ENCODE measurements at regions not wholly inside any gene's neighbourhood (a gene's known extent, or its start where the extent isn't known, plus 50 kb on each side); places are given as distances from the start of the nearest gene placed in this dataset.

DNA sequence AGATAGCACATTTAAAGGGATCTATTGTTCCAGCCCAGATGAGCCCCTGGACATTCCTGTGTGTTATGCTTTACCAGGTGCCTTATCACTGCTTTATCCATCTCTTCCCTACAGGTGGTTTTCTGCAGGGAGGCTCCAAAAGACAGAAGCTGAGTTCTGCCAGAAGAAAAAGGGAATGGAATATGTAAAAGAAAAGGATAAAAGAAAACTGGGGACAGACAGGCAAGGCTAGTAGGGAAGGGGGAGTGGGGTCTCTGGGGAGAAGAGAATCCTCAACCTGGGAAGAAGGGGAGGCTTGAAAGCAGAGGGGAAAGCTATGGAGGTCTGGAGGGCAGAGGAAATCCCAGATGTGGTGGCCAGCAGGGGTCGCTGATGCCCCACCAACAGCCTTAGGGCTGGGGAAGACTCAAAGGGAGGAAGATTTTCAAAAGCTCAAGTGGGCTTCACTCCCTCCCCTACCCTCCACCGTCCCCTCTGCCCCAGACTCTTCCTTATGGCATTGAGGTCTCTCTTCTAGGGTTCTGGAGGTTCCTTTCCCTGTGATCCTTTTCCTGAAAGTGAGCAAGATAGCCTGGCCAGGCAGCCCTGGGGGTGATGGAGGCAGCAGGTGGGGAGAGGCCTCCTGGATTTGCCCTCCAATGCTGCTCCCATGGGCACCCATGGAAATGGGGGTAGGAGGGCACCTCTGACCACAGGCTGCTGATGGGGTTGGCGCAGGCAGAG lies 178.1 kb upstream of the PKDCC start:
- peak; percentile 81 for DNase-seq (ENCODE audit: low spot score)
- intact Hi-C loops (cut with DNase I) = loop anchor here (1.0 to 5.0 kb wide), 4 partner anchors 53 to 217 kb away; no protein-coding TSS in a partner anchor

DNA sequence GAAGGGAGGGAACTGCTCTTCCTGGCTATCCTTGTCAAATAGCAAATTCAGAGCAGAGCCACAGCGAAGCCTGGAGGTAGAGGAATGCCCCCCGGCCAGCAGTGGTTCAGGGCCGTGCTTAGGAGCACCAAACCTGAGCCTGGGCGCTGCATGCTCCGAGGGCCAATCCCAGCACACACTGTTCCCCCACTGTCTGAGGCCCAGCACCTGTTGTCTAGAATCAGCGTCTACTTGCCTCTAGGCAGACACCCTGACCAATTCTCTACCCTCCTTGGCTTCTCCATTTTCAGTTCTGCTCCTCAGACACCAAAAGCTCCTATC lies 177.6 kb upstream of the PKDCC start:
- DNase-seq (ENCODE audit: low spot score) = no peak
- intact Hi-C loops (cut with DNase I) = loop anchor here (5.0 kb wide), 2 partner anchors 52 to 87 kb away; no protein-coding TSS in a partner anchor

DNA sequence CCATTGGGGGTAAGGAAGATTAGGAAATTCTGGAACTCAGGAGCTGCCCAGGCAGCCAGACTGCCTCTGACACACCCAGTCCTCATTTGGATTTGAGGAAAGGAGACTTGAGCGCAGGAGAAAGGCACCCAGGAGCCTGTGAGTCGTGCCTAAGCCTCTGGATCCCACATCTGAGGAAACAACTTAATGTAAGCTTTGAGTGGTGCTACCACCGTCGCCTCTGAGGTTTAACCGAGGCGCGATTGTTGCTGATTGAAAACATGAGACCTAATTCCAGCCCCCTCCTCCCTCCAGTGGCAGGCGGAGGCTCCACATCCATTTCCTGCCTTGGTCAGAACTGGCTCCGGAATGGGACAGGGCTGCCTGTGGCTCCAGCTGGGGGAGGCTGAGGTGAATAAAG lies 176.7 kb upstream of the PKDCC start:
- DNase-seq (ENCODE audit: low spot score) = no peak
- intact Hi-C loops (cut with DNase I) = loop anchor here (5.0 kb wide), 2 partner anchors 51 to 86 kb away; no protein-coding TSS in a partner anchor

DNA sequence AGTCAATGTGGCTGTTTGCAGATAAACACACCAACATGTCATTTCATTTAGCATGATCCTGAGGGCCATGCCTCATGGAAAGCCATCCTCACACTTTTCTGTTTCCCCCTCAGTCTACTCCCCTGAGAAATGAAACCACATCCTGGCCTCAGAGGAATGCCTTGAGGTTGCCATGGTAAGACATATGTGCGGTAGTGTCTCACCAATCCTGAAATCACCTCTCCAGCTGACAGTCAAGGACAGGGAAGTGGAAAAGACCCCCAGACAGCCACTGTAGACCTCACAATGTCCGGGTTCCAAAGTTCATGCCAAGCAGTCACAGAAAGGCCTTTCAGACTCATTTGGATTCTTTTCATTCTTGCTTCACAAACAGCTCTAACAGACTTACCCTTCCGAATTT lies 175.2 kb upstream of the PKDCC start:
- no peak for DNase-seq (ENCODE audit: low spot score)
- intact Hi-C loops (cut with DNase I) = loop anchor here (5.0 kb wide), 2 partner anchors 50 to 85 kb away; no protein-coding TSS in a partner anchor

DNA sequence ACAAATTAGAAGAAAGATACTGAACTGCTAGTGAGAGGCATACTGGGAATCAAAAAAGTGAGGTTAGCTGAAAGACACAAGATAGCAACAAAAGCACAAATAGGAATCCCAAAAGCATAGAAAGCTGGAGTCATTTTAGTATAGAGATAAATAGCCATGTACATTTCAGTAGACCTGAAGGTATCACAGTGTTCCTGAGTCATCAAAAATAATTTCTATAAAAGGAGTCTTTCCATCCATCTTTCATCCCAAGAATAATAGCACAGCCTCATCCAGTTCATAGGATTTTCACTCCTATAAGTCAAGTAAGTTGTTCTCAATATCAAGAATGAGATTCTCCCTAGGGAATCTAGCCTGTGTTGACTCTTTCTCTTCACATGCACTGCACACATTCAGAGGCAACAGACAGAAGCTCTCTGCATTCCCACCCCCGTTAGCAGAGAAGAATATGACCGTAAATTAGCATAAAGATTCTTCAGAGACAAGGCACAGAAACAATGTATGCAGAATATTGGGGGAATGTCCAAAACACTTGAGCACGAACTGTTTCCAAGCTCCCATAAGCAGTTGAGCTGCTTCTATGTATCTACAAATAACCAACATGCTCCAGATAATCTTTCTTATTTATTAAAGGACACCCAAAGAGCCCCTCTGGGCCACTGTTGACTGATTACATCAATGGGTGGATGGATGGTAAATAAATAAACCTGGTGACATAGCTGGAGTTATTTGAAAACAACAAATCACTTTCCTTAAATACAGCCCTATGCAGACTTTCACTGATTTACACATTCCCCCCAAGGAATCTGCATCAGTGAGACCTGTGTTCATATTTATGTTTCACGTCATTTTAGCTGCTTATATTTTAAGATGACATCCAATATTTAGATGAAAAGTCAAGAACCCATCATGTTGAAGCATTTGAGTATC lies 174.5 kb upstream of the PKDCC start:
- intact Hi-C loops (cut with DNase I) = loop anchor here (5.0 kb wide), 2 partner anchors 49 to 84 kb away; no protein-coding TSS in a partner anchor

DNA sequence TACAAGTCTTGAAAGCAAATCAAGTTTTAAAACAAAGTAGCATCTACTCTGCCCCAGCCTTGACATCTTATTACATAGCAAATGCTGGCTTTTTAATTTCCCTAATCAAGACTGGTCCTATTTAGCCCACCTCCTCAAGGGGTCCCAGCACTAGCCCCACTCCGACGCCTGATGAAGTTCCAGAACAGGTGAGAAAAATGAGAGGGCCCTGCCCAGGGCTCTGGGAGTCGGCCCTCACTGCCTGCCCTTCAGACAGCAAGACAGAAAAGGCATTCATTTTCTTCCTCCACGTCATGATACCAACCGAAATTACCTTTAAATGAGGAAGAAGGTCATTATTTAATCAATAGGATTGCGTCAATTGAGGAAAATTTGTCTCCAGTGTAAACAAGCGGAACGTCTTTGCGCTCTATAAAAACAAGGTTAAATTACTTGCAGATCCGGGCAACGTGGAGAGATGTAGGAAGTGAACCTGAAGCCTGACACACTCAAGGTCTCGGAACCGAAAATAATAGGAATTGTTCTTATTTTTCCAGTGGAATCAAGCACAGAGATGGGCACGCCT lies 170.6 kb upstream of the PKDCC start:
- intact Hi-C loops (cut with DNase I) = no loop called here
- no peak for DNase-seq (ENCODE audit: low spot score)

More for the DNA sequence above, 174.5 kb upstream of the PKDCC start:
- no peak for DNase-seq (ENCODE audit: low spot score)

DNA sequence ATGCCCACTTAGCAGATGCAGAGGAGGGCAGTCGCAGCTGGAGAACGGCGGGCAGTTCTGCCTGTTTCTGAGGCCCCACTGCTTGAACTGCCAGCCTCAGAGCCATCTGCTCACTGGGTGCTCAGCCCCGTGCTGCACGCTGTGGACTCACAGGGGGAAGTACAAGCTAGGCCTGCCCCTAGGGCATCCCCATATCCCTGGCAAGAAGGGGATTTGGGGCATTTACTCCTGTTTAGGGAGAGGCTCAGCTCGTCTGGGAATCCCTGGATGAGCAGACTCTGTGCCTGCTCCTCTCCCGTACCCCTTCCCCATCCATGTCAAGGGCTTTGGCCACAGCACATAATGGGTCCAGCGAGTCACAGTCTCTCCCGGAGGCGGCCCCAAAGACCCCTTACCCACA lies 169.8 kb upstream of the PKDCC start:
- intact Hi-C loops (cut with DNase I) = no loop called here
- no peak for DNase-seq (ENCODE audit: low spot score)

DNA sequence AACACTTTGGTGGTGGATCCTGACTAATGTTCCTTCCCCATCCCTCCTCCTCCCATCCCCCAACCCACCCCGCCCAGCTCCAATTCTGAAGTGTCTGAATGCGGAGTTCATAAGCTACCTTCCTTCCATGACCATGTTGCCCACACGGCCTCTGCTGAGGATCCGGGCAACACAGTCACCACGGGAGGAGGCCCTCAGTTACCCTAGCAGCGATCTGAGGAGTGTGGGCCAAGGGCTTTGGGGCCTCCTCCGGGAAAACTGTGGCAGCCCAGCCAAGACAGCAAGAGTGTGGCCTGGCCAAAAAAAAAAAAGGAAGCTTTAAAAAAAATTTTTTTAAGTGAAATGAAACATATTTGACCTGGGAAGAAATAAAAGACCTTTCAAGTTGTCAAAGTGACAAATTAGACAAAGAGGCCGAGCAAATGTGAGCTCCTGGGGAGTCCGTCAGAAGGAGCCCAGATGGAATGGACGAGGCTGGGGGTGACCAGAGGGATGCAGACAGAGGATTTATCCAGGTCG lies 169.0 kb upstream of the PKDCC start:
- intact Hi-C loops (cut with DNase I) = no loop called here
- no peak for DNase-seq (ENCODE audit: low spot score)

DNA sequence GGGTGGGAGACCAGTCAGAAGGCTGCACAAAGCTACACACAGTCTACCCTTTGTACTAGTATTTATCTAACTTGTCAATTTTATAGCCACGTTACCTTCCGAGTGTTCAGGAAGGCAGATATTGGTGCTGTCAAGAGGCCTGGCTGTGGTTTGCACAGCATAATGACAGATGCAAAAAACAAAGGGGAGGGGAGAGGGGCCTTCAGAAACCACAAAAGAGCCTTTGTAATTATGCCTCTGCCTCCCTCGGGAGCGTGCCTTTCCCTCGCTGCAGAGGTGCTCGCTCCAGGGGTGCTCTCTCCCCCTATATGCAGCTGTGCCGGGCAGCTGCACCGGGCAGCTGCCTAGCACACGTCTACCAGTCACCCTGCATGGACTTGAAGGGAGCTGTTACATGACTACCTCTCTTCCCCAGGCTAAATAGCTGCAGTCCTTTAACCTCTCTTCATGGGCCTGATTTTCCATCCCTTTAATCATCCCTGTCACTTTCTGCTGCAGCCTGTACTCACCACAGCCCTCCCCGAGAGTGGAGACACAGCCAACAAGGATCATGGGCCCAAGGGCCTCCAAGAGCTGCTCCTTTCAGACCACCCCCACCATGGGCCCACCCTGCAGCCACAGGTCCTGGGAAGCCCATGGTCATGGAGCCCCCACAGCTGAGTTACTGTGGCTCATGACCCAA lies 168.4 kb upstream of the PKDCC start:
- intact Hi-C loops (cut with DNase I) = no loop called here

DNA sequence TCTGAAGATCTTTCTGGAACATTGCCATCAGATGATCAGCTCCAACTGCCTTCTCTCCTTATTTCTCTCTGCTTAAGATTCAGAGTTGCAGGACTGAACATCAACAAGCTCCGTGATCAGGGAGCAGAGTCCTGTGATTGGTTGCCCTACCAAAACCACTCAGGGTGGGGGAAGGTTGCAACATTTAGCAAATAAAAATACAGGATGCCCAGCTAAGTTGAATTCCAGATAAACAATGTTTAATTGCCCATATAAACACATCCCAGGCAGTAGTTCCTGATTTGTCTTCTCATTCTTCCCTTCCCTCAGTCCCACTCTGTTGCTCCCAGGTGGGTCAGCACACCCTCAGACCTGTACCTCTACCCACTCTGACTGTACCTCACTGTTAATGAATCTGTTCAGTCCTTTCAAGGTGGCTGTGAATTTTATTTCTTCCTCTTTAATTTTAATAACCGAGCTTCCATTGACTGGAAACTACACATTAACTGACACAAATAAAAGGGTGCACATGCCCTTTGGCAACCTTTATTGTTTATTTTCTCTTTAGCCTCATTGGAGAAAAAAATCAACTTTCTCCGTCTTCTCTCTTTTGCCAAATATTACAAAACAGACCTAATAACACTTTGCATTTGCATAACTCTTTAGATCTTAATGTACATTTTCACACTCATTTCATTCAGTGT lies 167.1 kb upstream of the PKDCC start:
- intact Hi-C loops (cut with DNase I) = no loop called here
- DNase-seq (ENCODE audit: low spot score) = no peak

More for the DNA sequence above, 168.4 kb upstream of the PKDCC start:
- DNase-seq (ENCODE audit: low spot score) = no peak

DNA sequence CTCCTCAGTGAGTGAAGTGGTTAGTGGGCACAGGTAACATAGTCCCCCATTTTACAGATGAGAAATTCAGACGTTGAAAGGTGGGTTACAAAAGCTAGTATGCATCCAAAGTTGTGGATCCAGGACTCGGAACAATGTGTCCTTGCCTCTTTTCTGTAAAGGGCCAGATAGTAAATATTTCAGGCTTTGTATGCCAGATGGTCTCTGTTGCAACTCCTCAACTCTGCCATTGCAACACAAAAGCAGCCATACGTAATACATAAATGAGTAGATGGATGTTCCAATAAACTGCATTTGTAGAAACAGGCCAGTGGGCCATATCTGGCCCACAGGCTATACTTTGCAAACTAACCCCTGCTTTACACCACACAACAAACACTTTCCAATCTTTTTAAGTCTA lies 166.6 kb upstream of the PKDCC start:
- intact Hi-C loops (cut with DNase I) = no loop called here
- DNase-seq (ENCODE audit: low spot score) = no peak

DNA sequence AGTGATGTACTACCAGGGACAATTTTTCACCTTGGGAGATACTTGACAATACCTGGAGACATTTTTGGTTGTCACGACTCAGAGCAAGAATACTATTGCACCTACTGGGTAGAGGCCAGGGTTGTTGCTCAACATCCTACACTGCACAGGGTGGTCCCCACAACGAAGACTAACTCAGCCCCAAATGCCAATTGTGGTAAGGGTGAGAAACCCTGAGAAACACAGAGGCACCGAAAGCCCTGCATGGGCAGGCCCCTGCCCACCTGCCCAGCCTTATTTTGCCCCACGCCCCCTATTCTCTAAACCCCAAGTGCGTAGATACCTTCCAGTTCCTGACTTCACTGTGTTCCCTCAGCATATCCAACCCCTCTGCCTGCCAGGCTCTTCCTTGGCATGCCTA lies 163.1 kb upstream of the PKDCC start:
- intact Hi-C loops (cut with DNase I) = no loop called here
- DNase-seq (ENCODE audit: low spot score) = no peak

DNA sequence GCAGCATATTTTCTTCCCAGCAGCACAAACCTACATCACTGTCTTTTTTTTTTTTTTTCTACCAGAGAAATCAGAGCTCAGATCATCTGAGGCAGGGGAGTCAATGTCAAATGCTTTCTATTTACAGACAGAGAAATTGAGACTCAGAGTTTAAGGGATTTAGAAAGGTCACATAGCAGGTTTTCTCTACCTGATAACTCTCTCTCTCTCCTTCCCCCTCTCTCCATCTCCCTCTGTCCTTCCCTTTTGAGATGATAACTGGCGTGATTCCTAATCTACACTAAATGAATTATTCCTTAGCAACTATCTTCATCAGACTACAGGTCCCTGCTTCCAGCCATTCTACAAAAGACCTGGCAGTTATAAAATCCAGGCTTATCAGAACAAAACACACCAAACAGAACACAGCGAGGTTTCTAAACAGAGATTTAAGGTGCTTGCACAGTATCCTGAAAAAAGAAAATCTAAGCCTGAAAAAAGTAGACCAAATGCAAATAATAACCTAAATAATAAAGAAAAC lies 161.6 kb upstream of the PKDCC start:
- DNase-seq (ENCODE audit: low spot score) = no peak
- intact Hi-C loops (cut with DNase I) = no loop called here

DNA sequence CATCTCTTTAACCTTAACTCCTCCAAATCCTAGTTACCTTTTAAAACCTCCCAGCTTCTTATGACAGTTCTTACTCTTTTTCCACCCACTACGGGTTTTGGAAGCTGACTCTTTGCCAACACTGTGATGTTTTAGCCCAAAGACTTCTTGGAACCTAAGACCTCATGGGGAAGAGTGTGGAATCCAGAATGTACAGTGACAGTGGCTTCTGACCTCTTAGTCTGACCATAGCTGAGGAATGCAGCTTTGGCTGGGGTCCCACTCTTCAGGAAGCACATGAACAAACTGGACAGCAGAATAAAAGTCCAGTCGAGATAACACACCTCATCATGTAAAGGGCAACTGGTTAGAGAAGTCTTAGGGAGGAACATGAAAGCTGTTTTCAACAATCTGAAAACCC lies 161.1 kb upstream of the PKDCC start:
- intact Hi-C loops (cut with DNase I) = no loop called here
- no peak for DNase-seq (ENCODE audit: low spot score)

DNA sequence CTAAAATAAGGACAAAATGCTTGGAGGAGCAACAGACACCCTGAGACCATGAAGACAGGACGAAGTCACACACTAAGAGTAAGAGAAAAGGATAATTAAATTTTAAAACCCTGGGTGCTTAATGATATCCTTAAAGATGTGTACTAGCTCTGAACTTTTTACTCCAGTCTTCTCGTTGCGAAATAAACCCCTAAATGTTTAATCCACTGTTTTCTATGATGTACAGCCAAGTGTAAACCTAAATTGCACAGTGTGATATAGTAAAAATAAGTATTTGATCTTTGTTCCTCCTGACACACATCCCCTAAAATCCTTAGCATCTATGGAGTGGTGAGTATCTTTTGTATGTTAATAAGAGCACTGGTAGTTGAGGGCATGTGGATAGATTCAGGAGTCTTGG lies 157.5 kb upstream of the PKDCC start:
- intact Hi-C loops (cut with DNase I) = no loop called here
- no peak for DNase-seq (ENCODE audit: low spot score)

DNA sequence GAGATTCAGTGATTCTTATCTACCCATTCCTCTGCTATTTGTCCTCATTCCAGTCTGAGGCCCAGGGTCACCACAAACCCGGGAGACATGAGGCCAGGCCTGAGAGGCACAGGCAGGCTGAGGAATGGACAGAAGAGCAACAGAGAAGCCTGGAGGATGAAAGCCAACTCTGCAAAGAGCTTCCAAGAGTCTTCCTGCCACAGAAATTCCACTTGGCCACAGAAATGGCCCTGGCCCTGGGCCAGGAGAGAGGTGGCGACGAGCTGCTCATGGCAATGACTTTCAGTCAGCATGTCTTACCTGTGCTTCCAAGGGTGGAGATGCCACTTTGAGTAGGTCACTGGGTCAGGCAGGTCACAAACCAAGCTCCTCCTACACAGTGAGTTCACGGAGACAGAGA lies 155.3 kb upstream of the PKDCC start:
- no peak for DNase-seq (ENCODE audit: low spot score)
- intact Hi-C loops (cut with DNase I) = no loop called here

DNA sequence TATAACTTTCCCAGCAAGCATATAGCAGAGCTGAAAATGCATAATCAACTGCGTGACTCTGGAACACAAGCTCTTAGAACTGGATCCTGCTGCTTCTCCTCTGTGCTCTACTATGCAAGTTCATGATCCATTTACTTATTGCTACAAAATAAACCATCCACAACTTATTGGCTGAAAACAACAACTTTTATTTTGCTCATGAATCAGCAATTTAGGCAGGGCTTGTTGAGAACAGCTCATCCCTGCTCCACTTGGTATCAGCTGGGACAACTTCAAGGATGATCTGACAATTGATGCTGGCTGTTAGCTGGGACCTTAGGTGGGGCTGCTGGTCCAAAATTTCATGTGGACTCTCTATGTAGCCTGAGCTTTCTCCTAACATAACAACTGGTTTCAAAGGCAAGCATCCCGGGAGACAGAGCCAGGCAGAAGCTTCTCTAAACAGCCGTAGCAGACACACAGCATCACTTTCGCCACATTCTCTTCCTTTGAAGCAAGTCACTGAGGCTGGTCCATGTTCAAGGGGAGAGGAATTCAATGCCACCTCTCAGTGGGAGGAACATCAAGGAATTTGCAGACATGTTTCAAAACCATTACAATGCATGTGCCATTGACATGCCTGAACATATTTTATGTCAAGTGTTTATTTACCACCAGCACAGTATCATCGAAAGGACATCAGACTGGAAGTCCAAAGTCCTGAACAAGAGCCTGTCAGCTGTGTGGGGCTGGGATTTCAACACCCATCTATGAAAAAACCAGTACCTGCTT lies 153.1 kb upstream of the PKDCC start:
- no peak for DNase-seq (ENCODE audit: low spot score)
- intact Hi-C loops (cut with DNase I) = no loop called here

DNA sequence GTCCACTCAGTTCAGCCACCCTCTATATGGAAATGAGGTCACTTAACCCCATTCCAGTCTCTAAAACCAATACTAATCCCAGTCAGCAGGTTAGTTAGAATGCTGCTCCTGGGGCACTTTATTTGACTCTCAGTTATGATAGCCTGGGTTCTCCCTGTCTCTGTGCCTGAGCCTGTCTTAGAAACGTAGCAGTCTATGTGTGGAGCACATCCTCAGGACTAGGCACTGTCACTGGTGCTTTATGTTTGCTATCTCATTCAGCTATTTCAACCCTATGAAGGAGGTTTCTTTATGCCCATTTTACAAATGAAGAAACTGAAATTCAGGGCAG lies 152.5 kb upstream of the PKDCC start:
- intact Hi-C loops (cut with DNase I) = no loop called here
- no peak for DNase-seq (ENCODE audit: low spot score)

Measured in cardiac septum (tissue), 1 donor.